ENCODE measurements at regions not wholly inside any gene's neighbourhood (a gene's known extent, or its start where the extent isn't known, plus 50 kb on each side); places are given as distances from the start of the nearest gene placed in this dataset.

DNA sequence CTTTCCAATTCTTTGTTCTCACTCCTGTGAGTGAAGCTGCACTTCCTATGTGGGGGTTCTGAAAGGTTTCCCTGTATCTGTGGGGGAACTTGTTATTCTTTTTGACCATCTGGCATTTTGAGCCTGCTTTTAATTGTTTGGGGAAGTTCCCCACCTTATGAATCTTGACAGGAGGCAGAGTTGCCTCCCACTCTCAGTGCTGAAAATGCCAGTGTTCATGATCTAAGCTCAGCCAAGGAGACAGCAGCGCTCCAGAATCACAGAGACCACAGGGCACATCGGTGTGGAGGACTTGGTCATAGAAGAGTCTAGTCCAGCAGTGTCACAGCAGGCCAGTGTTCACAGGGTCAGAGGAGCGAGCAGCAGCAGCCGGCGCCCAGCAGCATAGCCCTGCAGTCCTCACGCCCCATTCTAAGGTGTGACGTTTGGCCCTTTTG, 63.8 kb upstream of the PRDX6 start:
- Mint-ChIP-seq H3K4me3 (ENCODE audit: unreplicated experiment) (no peak overlapping the region), H3K9me3 (ENCODE audit: low read depth) (no peaks in the 10 kb centered on the region), H3K36me3 (ENCODE audit: low read depth) (peaks cover 3% of the 10 kb centered on the region), H3K27ac (ENCODE audit: unreplicated experiment) (no peak overlapping the region), H3K27me3 (ENCODE audit: low read depth) (no peaks in the 10 kb centered on the region), H3K4me1 (ENCODE audit: low read depth) (peaks cover 13% of the 10 kb centered on the region)
- no peak for DNase-seq (ENCODE audit: low spot score)
- no peak for TF ChIP-seq CTCF (IDR thresholded peaks at IDR 0.05)

GRCh38 chr1:173414136-173414535, 63.0 kb upstream of the PRDX6 start:
- no peaks in the 10 kb centered on the region for H3K9me3 Mint-ChIP-seq (ENCODE audit: low read depth)
- no peak for TF ChIP-seq CTCF (IDR thresholded peaks at IDR 0.05)
- H3K27me3 Mint-ChIP-seq (ENCODE audit: low read depth) = no peaks in the 10 kb centered on the region
- H3K27ac Mint-ChIP-seq (ENCODE audit: unreplicated experiment) = no peak overlapping the region
- H3K4me3 Mint-ChIP-seq (ENCODE audit: unreplicated experiment) = no peak overlapping the region
- no peak for DNase-seq (ENCODE audit: low spot score)
- H3K36me3 Mint-ChIP-seq (ENCODE audit: low read depth) = peaks cover 3% of the 10 kb centered on the region
- peaks cover 10% of the 10 kb centered on the region for H3K4me1 Mint-ChIP-seq (ENCODE audit: low read depth)

- Mint-ChIP-seq H3K4me3 (ENCODE audit: unreplicated experiment) (no peak overlapping the region), H3K4me1 (ENCODE audit: low read depth) (peaks cover 5% of the 10 kb centered on the region), H3K9me3 (ENCODE audit: low read depth) (no peaks in the 10 kb centered on the region), H3K27ac (ENCODE audit: unreplicated experiment) (no peak overlapping the region), H3K36me3 (ENCODE audit: low read depth) (peaks cover 3% of the 10 kb centered on the region), H3K27me3 (ENCODE audit: low read depth) (no peaks in the 10 kb centered on the region)
- TF ChIP-seq CTCF (IDR thresholded peaks at IDR 0.05) = no peak
- DNase-seq (ENCODE audit: low spot score) = no peak
Measured at GRCh38 chr1:173414539-173415226, 62.5 kb upstream of the PRDX6 start.

- Mint-ChIP-seq H3K36me3 (ENCODE audit: low read depth) (peaks cover 3% of the 10 kb centered on the region), H3K27ac (ENCODE audit: unreplicated experiment) (no peak overlapping the region), H3K9me3 (ENCODE audit: low read depth) (no peaks in the 10 kb centered on the region), H3K4me1 (ENCODE audit: low read depth) (peaks cover 5% of the 10 kb centered on the region), H3K4me3 (ENCODE audit: unreplicated experiment) (no peak overlapping the region), H3K27me3 (ENCODE audit: low read depth) (no peaks in the 10 kb centered on the region)
- no peak for DNase-seq (ENCODE audit: low spot score)
- no peak for TF ChIP-seq CTCF (IDR thresholded peaks at IDR 0.05)
Measured at GRCh38 chr1:173415490-173415889, 61.6 kb upstream of the PRDX6 start.

DNA sequence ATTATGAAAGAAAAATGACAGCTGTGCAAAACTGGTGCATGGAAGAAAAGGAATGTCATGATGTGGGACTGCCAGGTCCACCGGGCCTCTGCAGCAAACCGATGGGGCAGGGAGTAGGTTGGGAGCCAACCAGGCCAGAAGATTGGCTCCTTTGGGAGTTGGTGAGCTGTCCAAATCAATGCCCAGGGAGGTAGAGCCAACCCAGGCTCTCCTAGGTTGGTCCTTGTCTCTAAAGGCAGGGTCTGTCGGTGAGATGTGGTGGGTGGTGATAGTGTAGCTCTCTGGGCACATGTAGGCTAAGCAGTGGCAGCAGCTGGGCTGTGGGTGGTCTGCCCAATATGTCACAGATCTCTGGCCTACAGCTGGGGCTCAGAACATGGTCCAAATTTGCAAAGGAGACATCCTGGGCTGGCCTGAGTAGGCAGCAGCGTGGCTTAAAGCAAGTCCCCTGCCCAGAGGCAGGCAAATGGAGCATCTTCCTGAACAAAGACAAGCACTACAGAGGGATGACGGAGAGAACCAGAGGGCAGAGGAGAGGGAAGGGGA, 61.2 kb upstream of the PRDX6 start:
- no peak for DNase-seq (ENCODE audit: low spot score)
- TF ChIP-seq CTCF (IDR thresholded peaks at IDR 0.05) = no peak
- Mint-ChIP-seq H3K4me3 (ENCODE audit: unreplicated experiment) (no peak overlapping the region), H3K36me3 (ENCODE audit: low read depth) (peaks cover 3% of the 10 kb centered on the region), H3K27ac (ENCODE audit: unreplicated experiment) (no peak overlapping the region), H3K9me3 (ENCODE audit: low read depth) (no peaks in the 10 kb centered on the region), H3K4me1 (ENCODE audit: low read depth) (peaks cover 5% of the 10 kb centered on the region), H3K27me3 (ENCODE audit: low read depth) (no peaks in the 10 kb centered on the region)
